ENCODE measurements at regions not wholly inside any gene's neighbourhood (a gene's known extent, or its start where the extent isn't known, plus 50 kb on each side); places are given as distances from the start of the nearest gene placed in this dataset.

DNA sequence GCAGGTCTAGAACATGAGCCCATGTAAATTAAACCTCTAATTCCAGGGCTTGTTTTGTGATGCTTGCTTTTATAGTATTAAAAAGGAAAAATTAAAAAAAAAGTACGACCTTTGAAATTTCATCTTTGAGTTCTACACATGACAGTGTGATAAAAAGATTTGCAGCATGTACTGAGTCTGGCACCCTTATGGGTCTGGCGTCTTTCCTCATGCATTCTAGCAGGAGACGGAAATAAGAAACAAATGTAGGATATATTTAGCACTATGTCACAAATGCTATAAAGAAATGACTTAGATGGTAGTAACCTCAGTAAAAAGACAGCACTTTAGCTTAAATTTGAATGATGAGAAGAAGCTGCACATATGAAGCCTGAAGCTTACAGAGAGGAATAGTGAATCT lies 1474.3 kb upstream of the CDH6 start:
- TF ChIP-seq, protein P1, sequence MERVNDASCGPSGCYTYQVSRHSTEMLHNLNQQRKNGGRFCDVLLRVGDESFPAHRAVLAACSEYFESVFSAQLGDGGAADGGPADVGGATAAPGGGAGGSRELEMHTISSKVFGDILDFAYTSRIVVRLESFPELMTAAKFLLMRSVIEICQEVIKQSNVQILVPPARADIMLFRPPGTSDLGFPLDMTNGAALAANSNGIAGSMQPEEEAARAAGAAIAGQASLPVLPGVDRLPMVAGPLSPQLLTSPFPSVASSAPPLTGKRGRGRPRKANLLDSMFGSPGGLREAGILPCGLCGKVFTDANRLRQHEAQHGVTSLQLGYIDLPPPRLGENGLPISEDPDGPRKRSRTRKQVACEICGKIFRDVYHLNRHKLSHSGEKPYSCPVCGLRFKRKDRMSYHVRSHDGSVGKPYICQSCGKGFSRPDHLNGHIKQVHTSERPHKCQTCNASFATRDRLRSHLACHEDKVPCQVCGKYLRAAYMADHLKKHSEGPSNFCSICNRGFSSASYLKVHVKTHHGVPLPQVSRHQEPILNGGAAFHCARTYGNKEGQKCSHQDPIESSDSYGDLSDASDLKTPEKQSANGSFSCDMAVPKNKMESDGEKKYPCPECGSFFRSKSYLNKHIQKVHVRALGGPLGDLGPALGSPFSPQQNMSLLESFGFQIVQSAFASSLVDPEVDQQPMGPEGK (CRISPR knock-in tag; IDR thresholded peaks at IDR 0.05; ENCODE audit: borderline replicate concordance): no peak
- TF ChIP-seq, protein P2, sequence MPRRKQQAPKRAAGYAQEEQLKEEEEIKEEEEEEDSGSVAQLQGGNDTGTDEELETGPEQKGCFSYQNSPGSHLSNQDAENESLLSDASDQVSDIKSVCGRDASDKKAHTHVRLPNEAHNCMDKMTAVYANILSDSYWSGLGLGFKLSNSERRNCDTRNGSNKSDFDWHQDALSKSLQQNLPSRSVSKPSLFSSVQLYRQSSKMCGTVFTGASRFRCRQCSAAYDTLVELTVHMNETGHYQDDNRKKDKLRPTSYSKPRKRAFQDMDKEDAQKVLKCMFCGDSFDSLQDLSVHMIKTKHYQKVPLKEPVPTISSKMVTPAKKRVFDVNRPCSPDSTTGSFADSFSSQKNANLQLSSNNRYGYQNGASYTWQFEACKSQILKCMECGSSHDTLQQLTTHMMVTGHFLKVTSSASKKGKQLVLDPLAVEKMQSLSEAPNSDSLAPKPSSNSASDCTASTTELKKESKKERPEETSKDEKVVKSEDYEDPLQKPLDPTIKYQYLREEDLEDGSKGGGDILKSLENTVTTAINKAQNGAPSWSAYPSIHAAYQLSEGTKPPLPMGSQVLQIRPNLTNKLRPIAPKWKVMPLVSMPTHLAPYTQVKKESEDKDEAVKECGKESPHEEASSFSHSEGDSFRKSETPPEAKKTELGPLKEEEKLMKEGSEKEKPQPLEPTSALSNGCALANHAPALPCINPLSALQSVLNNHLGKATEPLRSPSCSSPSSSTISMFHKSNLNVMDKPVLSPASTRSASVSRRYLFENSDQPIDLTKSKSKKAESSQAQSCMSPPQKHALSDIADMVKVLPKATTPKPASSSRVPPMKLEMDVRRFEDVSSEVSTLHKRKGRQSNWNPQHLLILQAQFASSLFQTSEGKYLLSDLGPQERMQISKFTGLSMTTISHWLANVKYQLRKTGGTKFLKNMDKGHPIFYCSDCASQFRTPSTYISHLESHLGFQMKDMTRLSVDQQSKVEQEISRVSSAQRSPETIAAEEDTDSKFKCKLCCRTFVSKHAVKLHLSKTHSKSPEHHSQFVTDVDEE (CRISPR knock-in tag; IDR thresholded peaks at IDR 0.05): no peak
- no peak for TF ChIP-seq PPARA (CRISPR knock-in tag; IDR thresholded peaks at IDR 0.05; ENCODE audit: borderline replicate concordance)
- no peak for TF ChIP-seq OSR1 (CRISPR knock-in tag; IDR thresholded peaks at IDR 0.05)
- no peak for TF ChIP-seq ZC3H10 (CRISPR knock-in tag; IDR thresholded peaks at IDR 0.05)
- no peak for TF ChIP-seq TCF4 (CRISPR knock-in tag; IDR thresholded peaks at IDR 0.05; ENCODE audit: borderline replicate concordance)
- no peak for ATAC-seq

DNA sequence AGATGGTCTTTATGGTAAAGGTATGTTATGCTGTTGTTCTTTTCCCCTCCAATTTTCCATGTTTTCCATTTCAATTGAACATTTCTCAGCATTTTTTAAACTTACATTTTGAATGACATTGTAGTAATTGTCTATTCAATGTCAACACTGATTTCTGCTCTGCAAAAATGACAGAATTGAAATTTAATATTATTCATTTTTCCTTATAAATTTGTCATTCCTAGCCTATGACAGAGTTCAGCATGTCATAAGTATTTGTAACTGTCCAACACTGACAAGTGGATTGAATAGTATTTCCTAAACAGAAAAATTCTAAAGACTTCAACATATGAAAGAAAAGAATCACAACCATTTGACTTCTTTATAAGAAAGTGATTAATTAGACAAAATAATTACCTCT lies 1478.3 kb upstream of the CDH6 start:
- ATAC-seq: no peak
- TF ChIP-seq ESRRG (CRISPR knock-in tag; IDR thresholded peaks at IDR 0.05) (no peak), GLIS3 (CRISPR knock-in tag; IDR thresholded peaks at IDR 0.05) (no peak), ARNTL (CRISPR knock-in tag; IDR thresholded peaks at IDR 0.05; ENCODE audit: borderline replicate concordance, low read depth) (no peak), RARB (CRISPR knock-in tag; IDR thresholded peaks at IDR 0.05) (no peak), ZFP30 (CRISPR knock-in tag; IDR thresholded peaks at IDR 0.05) (no peak), OSR1 (CRISPR knock-in tag; IDR thresholded peaks at IDR 0.05) (no peak), ZNF70 (CRISPR knock-in tag; IDR thresholded peaks at IDR 0.05) (no peak), ZNF565 (CRISPR knock-in tag; conservative IDR thresholded peaks at IDR 0.05; ENCODE audit: low read depth) (no peak), CSDC2 (CRISPR knock-in tag; IDR thresholded peaks at IDR 0.05) (no peak), ZC3H10 (CRISPR knock-in tag; IDR thresholded peaks at IDR 0.05) (no peak)
- TF ChIP-seq, protein P3, sequence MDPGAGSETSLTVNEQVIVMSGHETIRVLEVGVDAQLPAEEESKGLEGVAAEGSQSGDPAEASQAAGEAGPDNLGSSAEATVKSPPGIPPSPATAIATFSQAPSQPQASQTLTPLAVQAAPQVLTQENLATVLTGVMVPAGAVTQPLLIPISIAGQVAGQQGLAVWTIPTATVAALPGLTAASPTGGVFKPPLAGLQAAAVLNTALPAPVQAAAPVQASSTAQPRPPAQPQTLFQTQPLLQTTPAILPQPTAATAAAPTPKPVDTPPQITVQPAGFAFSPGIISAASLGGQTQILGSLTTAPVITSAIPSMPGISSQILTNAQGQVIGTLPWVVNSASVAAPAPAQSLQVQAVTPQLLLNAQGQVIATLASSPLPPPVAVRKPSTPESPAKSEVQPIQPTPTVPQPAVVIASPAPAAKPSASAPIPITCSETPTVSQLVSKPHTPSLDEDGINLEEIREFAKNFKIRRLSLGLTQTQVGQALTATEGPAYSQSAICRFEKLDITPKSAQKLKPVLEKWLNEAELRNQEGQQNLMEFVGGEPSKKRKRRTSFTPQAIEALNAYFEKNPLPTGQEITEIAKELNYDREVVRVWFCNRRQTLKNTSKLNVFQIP (CRISPR knock-in tag; IDR thresholded peaks at IDR 0.05; ENCODE audit: borderline replicate concordance, low read depth): no peak

DNA sequence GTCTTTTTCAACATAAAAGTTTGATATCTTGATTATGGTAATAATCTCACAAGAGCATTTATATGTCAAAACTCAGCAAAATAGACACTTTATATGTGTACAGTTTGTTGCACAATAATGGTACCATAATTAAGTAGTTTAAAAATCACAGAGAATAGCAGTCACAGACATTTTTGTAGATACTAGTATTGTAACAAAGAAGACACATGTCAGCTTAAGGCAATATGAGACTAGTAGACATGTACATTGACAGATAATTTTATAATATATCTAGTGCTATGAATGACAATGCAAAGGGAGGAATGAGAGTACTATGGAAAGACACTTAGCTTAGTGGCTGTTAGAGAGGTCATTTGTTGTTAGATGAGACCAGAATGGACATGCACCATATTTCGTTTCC lies 1490.6 kb upstream of the CDH6 start:
- TF ChIP-seq GLIS3 (CRISPR knock-in tag; IDR thresholded peaks at IDR 0.05): no peak
- no peak for TF ChIP-seq SNAI2 (CRISPR knock-in tag; IDR thresholded peaks at IDR 0.05)
- ATAC-seq: no peak

DNA sequence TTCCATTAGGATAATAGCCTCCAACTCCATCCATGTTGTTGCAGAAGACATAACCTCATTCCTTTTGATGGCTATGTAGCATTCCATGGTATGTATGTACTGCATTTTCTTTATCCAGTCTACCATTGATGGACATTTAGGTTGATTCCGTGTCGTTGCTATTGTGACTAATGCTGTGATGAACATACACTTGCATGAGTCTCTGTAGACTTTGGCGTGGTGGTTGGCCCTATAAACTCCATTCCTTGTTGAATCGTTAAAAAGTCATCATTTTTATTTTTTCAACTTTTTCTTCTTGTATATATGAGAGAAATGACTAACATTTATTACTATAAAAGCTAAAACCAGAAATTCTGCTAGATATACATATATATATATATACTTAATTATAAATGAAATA lies 1491.9 kb upstream of the CDH6 start:
- ATAC-seq: no peak
- TF ChIP-seq ZNF8 (CRISPR knock-in tag; IDR thresholded peaks at IDR 0.05) (no peak), ARNTL (CRISPR knock-in tag; IDR thresholded peaks at IDR 0.05; ENCODE audit: borderline replicate concordance, low read depth) (no peak), SNAI2 (CRISPR knock-in tag; IDR thresholded peaks at IDR 0.05) (no peak), ZC3H10 (CRISPR knock-in tag; IDR thresholded peaks at IDR 0.05) (no peak), PPARA (CRISPR knock-in tag; IDR thresholded peaks at IDR 0.05; ENCODE audit: borderline replicate concordance) (no peak), TCF4 (CRISPR knock-in tag; IDR thresholded peaks at IDR 0.05; ENCODE audit: borderline replicate concordance) (no peak), TOX (CRISPR knock-in tag; IDR thresholded peaks at IDR 0.05; ENCODE audit: borderline replicate concordance) (no peak), CSDC2 (CRISPR knock-in tag; IDR thresholded peaks at IDR 0.05) (no peak), ZFP30 (CRISPR knock-in tag; IDR thresholded peaks at IDR 0.05) (no peak), OSR1 (CRISPR knock-in tag; IDR thresholded peaks at IDR 0.05) (no peak), RARB (CRISPR knock-in tag; IDR thresholded peaks at IDR 0.05) (no peak), ZNF70 (CRISPR knock-in tag; IDR thresholded peaks at IDR 0.05) (no peak), ZFP3 (CRISPR knock-in tag; IDR thresholded peaks at IDR 0.05) (no peak), BACH2 (CRISPR knock-in tag; IDR thresholded peaks at IDR 0.05; ENCODE audit: borderline replicate concordance) (no peak)
- TF ChIP-seq, protein P4, sequence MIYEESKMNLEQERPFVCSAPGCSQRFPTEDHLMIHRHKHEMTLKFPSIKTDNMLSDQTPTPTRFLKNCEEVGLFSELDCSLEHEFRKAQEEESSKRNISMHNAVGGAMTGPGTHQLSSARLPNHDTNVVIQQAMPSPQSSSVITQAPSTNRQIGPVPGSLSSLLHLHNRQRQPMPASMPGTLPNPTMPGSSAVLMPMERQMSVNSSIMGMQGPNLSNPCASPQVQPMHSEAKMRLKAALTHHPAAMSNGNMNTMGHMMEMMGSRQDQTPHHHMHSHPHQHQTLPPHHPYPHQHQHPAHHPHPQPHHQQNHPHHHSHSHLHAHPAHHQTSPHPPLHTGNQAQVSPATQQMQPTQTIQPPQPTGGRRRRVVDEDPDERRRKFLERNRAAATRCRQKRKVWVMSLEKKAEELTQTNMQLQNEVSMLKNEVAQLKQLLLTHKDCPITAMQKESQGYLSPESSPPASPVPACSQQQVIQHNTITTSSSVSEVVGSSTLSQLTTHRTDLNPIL (CRISPR knock-in tag; IDR thresholded peaks at IDR 0.05; ENCODE audit: low read depth): no peak
- TF ChIP-seq, protein P3 (CRISPR knock-in tag; IDR thresholded peaks at IDR 0.05; ENCODE audit: borderline replicate concordance, low read depth): no peak
- TF ChIP-seq, protein P2 (CRISPR knock-in tag; IDR thresholded peaks at IDR 0.05): no peak
- TF ChIP-seq, protein P1 (CRISPR knock-in tag; IDR thresholded peaks at IDR 0.05; ENCODE audit: borderline replicate concordance): no peak

All from SK-N-SH treated with all-trans-retinoic acid at 6 μM for 48 hours (cell line).